A673 (cell line): ENCODE measurements at regions not wholly inside any gene's neighbourhood (a gene's known extent, or its start where the extent isn't known, plus 50 kb on each side); places are given as distances from the start of the nearest gene placed in this dataset.

Experiments used
- CTCF ChIP-seq: fragments of 300-800, 200-600 bp; sonication (generic); conservative IDR thresholded peaks from 2 replicates; pipeline ENCODE4 v1.5.1; 2017; ENCODE audit warnings: low read depth, mild to moderate bottlenecking, antibody characterized with exemption, low read length, moderate library complexity, mixed read lengths
- EZH2 ChIP-seq: fragments of 200-600 bp; sonication (generic); IDR thresholded peaks from 2 replicates; pipeline ENCODE4 v1.6.1; 2017; ENCODE audit warnings: borderline replicate concordance, low read depth, mild to moderate bottlenecking, mixed read lengths, antibody characterized with exemption, low read length; ENCODE audit not compliant: poor library complexity, severe bottlenecking

GRCh38 chr11:112367895-112368294 lies 107.2 kb upstream of the PLET1 start:
- TF ChIP-seq EZH2 (no peak), CTCF (no peak)
